EL (cell line): ENCODE measurements at regions not wholly inside any gene's neighbourhood (a gene's known extent, or its start where the extent isn't known, plus 50 kb on each side); places are given as distances from the start of the nearest gene placed in this dataset.
"Not testable (repeated sequence)": the region's sequence is repeated elsewhere in the genome, so short reads cannot be mapped to it uniquely, and the experiment has no call there.

Experiments
- DNase-seq: peaks from one replicate; pipeline ENCODE4 v3.0.0-alpha.2; 2016

DNA sequence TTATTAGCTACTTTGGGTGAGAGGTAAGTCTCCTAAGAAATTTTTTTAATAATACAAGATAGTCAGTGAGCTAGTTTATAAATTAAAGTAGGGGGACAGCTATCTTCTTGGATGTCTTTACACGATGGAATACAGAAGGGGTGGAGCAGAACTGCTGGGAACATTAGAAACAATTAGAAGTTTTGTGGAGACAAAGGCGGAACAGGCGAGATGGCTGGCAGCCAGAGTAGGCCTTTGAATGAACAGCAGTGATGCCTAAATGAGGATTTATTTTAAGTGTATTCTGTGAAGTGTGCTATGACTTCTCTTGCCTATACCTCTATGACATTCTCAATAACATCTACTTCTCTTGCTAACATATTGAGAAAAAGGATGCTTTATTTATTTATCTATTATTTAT is 1345.3 kb upstream of the SEL1L start:
- DNase-seq, result no peak

DNA sequence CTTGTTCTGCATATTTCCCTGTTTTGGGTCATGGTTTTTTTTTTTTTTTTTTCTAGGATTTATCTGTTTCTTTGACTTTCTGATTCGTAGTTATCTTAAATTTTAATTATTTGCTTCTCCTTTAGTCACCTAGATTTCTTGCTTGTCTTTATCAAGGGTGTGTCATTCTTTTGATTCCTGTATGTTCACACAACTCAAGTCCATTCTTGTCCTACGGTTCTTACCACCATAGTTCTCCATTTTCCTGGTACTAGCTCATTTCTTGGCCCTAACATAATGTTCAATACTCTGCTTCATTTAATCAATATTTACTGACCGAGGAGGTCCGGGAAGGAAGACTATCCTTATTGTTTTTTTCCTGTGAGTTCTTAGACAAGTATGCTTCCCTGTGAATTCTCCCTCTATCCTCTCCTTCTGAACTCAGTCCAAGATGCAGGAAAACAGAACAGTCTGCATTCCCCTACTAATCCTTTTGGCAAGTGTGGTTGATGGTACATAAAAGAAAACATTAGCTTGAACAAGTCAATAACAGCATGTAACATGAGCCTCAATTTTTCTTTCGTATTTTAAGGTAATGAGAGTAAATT is 1346.4 kb upstream of the SEL1L start:
- DNase-seq, result no peak

DNA sequence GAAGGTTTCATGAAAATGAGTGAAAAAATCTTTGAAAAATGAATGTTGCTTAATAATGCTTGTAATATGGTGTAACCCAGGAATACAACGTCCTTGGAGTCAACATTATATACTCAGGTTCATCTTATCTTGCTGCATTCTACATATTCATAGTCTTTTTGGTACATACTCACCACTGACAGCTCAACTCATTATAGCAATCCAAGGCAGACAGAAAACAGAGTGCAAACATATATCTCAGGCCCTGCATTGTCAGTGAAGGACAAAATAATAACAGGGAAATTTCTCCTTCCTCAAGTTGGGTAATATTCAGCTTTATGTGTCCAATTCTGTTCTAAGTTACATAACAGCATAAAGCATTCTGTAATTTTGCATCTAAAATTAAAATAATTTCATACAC is 1353.0 kb upstream of the SEL1L start:
- no peak for DNase-seq

DNA sequence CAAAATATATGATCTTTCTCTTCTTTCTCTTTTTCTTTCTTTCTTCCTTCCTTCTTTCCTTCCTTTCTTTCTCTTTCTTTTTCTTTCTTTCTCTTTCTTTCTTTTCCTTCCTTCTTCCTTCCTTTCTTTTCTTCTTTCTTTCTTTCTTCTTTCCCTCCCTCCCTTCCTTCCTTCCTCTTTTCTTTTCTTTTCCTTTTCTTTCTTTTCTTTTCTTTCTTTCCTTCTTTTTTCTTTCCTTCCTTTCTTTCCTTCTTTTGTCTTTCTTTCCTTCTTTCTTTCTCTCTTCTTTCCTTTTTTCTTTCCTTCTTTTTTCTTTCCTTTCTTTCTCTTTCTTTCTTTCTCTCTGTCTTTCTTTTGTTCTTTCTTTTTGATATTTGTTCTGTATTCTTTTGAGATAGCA is 1356.0 kb upstream of the SEL1L start:
- DNase-seq, result no peak

DNA sequence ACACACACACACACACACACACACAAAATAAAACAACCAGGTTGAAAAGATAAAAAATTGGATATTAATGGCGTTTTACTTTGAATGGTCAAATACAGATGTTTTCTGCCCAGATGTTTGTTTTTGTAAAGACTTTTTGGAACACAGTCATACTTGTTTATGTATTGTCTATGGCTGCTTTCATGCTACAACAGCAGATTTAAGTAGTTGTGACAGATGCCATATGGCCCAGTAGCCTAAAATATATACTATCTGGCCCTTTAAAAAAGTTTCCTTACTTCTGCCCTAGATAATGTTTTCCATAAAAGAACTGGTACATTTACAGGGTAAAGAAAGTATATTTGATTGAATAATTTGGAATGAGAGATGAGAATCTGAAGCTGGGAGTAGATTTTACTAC is 1362.8 kb upstream of the SEL1L start:
- no peak for DNase-seq

DNA sequence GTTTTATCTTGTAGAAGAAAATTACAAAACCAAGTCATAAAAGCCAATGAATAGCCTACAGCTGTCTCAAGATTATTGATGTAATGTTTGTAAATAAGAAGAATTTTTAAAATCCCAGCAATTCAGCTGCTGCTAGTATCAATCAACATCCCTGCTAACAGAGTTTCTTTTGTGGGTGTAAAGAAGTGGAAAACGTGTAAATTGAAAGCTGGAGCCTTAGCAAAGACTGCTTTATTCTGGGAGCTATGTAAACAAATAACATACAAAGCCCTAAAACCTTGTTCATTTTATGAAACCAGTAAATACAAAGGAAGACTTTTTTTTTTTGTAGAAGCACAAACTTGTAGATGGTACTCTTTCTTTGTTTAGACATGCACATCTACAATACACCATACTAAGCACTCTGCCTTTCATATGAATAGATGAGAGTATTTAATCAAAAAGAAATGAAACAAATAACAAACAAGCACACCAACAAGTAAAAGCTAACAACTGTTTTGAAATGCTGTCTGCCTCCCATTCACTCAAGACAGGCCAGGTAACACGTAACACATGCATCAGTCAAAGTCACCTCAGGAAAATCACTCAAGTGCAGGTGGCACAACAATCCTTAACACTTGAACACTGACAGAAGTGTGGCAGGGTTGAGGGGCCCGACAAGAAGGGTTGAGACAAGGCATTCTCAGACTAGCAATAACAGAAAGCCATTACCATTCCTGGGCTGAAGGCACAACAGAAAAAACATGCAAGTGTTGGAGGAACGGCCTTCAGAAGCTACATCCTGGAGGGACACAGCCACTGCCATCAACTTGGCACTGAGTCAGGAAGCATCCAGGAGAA is 1364.0 kb upstream of the SEL1L start:
- DNase-seq, result no peak

DNA sequence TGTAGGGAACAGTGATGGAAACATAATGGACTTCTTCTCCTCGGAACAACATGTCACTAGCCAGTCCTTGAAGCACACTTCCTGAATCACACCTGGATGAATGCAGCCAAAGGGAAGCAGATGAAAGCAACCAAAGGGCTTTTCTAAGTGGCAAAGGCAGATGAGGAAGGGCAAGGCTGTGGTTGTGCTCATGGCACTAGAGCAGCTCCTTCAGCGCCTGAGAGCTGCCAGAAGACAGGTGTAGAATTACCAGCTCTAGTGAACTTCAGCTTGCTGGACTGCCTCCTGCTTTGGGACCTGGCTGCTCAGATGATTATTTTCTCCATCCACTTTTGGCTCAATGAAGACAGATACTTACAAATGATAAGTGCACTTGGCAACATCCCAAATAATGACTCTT is 1372.1 kb upstream of the SEL1L start:
- no peak for DNase-seq

DNA sequence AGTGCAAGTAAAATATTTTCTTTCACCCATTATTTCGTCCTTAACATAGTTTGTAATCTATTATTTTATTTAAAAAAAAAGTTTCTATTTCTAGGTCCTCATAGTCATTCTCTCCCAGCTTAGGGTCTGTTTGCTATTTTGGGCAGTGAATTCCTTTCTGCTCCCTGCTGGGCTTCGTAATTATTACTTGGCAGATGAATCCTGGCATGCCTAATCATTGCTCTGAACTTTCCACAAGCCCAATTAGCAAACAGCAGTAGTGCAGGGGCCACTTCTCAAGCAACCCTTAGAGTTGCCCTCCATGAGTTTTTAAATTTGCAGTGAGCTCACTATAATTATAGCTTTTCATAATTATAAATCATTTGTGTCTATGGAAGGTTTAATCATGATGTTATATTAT is 1378.3 kb upstream of the SEL1L start:
- no peak for DNase-seq

DNA sequence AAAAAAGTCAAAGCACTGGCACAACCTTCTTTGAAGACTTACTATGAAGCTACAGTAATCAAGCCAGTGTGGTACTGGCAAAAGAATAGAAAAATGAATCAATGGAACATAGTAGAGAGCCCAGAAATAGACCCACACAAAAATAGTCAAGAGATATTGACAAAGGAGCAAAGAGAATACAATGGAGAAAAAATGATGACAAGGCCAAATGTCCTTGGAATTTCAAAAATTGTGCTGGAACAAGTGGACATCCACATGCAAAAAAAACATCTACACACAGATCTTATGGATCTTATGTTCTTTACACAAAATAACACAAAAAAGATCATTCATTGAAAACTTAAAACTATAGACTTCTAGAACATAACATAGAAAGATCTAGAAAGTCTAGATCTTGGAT is 1379.7 kb upstream of the SEL1L start:
- DNase-seq, result no peak

DNA sequence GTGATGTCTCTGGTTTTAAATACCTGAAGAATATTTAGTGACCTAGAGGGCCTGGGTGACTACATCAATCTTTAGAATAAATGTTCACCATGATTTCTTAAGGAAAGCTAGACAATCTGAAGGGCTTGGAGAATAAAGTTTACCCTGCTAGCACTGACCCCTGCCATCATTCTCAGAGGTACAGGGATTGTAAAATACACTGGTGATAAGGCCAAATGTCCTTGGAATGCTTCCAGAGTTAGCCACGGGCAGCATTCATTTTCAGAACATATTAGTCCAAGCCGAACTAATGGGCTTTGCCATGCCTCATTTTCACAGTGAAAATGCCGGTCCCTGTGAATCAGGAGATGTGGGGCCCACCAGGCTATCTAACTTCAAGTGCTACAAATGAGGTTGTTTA is 1381.7 kb upstream of the SEL1L start:
- no peak for DNase-seq

DNA sequence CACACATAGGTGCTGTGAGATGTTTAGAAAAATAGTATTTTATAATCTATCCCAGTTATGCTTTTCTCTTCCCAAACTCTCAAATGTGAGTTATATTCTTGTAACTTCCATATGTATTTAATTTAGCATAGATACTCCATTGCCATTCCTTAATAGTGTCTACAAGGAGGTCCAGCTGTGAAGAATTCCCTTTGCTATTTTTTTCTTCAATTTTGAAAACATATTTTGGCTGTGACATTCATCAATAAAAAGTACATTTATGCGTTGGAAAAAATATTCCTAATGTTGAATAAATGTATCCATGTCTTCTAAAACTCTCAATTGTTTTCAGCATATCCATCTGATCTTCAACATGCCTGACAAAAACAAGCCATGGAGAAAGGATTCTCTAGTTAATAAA is 1402.0 kb upstream of the SEL1L start:
- no peak for DNase-seq

DNA sequence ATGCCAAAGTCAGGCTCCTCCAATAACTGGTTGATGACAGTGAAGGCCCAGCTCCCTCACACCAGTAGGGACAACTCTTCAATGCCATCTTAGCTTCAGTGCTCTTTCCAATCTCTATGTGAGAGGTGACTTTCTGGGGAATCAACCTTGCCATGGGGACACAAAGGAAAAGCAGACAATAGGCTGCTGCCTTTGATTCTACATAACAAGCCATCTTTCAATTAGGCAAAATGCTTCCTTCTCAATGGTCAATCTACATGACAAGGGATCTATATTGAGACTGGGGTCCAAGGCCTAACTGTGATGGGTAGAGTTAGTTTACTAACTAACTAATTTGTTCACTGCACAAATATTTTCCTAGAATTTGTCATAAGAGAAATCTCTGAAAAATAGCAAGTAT is 1417.5 kb upstream of the SEL1L start:
- no peak for DNase-seq

DNA sequence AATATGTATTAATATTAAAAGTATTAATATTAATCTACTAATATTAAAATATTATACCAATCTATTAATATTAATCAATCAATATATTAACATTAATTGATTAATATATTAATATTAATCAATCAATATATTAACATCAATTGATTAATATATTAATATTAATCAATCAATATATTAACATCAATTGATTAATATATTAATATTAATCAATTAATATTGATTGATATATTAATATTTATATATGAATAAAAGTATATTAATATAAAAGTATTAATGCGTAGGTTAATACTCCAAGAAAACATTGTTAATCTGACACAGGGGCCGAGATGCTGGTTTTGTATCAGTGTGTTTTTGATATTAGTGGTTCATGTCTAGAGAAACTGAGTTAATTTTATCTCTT is 1430.1 kb upstream of the SEL1L start:
- DNase-seq, result no peak

DNA sequence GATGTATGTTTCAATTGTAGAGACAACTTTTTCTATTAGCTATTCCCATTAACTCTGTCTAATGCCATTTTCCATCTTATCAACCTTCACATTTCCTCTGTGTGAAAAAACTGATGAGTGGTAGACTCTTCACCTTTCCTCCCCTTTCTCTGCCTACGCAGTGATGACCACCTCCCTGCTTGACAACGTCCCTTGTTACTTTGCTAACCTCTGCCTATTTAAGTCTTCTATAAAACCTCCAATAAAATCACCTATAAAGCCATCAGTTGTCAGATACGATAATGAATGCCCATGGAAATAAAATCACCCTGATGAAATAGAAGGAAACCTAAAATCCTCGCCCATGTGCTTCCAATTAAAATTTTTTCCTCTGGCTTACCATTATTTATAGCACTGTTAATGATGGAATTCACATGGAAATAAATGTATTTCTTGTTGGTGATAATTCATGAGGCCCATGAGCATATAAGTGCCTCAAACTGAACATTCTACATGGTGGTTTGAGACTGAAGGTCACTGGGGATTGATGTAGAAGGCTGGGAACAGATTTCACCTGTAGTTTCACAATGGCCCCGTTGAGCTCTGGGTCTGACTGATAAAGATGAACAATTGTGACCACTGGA is 1454.0 kb upstream of the SEL1L start:
- DNase-seq, result no peak

DNA sequence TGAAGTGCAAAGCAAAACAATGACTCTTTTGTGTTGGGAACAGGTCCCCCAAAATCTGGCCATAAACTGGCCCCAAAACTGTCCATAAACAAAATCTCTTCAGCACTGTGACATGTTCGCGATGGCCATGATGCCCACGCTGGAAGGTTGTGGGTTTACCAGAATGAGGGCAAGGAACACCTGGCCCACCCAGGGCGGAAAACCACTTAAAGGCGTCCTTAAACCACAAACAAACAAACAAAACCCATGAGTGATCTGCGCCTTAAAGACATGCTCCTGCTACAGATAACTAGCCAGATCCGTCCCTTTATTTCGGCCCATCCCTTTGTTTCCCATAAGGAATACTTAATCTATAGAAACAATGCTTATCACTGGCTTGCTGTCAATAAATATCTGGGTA is 1460.9 kb upstream of the SEL1L start:
- DNase-seq, result not testable (repeated sequence)

DNA sequence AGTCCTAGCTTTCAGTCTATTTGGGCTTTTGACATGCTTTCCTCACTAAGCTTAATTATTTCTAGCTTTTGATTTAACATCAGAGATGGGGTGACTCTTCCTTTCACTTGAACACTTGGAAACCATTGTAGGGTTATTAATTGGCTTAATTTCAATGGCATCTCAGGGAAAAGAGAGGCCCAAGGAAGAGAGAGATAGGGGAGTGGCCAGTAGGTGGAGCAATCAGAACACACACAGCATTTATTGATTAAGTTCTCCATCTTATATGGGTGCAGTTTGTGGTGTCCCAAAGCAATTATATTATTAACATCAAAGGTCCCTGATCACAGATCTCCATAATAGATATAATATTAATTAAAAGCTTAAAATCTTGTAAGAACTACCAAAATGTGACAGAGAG is 1466.1 kb upstream of the SEL1L start:
- peak; percentile 4 for DNase-seq

DNA sequence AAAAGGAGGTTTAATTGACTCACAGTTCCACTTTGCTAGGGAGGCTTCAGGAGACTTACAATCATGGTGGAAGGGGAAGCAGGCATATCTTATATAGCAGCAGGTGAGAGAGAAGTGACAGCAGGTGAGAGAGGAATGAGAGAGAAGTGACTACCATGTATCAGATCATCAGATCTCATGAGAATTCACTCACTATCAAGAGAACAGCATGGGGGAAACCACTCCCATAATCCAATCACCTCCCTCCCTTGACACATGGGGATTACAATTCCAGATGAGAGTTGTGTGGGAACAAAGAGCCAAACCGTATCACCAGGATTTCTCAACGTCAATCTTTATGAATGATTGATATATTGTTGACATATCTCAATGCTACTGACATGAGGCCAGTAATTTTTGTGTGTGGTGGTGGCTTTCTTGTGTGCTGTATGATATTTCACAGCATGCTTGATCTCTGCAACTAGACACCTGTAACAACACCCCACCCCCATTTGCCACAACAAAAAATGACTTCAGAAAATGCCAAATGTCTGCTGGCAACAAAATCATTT is 1470.9 kb upstream of the SEL1L start:
- DNase-seq, result no peak

DNA sequence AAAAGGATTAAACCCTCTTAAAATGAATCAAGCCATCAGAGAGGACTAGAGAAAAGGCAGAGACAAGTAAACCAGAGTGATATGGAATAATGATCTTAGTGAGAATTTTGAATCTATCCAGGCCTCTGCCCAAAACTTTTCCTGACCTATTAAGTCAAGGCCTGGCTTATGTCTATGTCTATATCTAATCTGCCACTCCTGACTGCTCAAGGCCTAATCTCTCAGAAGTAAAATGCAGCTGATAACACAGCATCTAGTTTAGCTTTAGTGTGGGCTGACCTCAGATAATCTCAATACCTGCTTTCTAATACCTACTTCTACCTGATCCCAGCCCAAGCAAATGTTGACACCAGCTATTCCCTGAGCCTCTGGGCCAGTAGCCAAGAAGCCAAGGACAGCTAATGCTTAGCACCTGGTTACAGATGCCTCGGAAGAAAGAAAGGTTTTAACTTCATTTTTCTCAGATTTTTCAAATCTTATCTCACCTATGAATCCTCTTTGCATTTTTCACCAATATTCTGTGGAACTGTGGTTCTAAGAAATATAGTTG is 1472.5 kb upstream of the SEL1L start:
- DNase-seq, result no peak

DNA sequence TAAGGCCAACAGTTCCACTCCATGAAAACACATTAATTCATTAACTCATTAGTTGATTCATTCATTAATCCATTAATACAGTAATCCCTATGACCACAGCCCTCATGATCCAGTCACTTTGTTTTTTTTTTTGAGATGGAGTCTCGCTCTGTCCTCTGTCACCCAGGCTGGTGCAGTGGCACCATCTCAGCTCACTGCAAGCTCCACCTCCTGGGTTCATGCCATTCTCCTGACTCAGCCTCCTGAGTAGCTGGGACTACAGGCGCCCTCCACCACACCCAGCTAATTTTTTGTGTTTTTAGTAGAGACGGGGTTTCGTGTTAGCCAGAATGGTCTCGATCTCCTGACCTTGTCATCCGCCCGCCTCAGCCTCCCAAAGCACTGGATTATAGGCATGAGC is 1473.4 kb upstream of the SEL1L start:
- not testable (repeated sequence) for DNase-seq

DNA sequence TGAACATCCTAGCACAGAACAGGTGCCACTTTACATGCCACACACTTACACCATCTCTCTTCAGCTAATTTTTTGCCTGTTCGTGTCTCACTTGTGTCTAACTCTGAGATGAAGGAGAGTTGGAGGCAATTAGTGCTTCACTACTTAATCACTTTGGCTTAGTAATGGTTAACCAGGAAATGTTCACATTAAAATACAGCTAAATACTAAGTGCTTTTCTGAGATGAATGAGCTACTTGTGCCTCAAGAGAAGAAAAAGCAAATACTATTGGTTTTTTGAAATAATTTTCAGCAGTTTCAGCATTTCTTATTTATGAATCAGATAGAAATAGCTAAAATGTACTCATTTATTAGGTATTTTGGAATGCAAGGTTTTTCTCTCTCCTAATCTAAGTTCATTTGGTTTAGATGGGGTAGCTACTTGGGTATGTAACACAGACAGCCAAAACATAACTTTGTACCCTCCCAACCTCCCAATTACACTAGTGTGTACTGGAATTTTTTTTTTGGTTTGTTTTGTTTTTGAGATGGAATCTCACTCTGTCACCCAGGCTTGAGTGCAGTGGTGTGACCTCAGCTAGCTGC is 1474.1 kb upstream of the SEL1L start:
- DNase-seq, result peak; percentile 17

DNA sequence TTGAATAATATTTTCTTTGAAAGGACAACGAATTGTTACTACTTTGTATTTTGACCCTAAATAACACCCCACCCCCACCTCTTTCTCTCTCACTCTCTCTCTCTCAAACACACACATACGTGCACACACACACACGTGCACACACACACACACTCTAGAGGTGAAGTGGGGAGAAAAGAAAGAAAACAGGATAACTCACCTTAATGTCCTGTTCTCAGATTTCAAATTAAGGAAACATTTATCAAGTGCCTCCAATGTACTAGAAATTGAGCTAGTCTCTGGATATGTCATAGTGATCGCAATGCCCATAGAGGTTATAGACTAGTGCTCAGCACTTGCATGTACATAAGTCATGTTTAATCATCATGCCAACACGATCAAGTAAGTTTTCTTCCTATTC is 1483.6 kb upstream of the SEL1L start:
- no peak for DNase-seq

DNA sequence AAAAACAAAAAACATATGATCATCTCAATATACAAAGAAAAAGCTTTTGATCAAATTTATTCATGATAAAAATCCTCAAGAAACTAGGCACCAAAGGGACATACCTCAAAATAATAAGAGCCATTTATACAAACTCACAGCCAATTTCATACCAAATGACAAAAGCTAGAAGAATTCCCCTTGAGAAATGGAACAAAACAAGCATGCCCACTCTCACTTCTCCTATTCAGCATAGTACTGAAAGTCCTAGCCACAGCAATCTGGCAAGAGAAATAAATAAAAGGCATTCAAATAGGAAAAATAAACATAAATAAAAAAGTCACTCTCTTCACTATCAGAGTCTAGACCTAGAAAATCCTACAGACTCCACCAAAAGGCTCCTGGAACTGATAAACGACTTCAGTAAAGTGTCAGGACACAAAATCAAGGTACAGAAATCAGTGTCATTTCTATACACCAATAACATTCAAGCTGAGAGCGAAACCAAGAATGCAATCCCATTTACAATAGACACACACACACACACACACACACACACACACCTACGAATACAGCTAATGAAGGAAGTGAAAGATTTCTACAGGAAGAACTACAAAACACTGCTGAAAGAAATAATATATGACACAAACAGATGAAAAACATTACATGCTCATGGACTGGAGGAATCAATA is 1486.2 kb upstream of the SEL1L start:
- DNase-seq, result no peak

DNA sequence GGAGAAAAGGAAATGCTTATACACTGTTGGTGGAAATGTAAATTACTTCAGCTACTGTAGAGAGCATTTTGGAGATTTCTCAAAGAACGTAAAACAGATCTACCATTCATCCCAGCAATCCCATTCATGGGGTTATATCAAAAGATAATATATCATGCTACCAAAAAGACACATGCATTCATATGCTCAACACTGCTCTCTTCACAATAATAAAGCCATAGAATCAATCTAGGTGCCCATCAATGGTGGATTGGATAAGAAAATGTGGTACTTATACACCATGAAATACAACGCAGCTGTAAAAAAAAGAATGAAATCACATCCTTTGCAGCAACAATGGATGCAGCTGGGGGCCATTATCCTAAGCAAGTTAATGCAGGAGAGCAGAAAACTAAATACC is 1487.7 kb upstream of the SEL1L start:
- DNase-seq, result no peak
